Transverse colon (tissue), 4 donors: ENCODE measurements at regions not wholly inside any gene's neighbourhood (a gene's known extent, or its start where the extent isn't known, plus 50 kb on each side); places are given as distances from the start of the nearest gene placed in this dataset.

Source experiments
- CTCF ChIP-seq, 5 experiments: fragments of 200-600 bp in 3 of 5; fragments of 450-650 bp in 2 of 5; sonication (generic) in 3 of 5; IDR thresholded peaks; 1 replicate in 2 of 5; 2 replicates in 3 of 5; pipeline ENCODE4 v1.5.1; 2016 to 2017; ENCODE audit warnings: antibody characterized with exemption in 5 of 5, inconsistent platforms in 3 of 5, mild to moderate bottlenecking in 2 of 5, moderate library complexity in 1 of 5
- EP300 ChIP-seq: sonication (generic); formaldehyde crosslinking; IDR thresholded peaks from one replicate; pipeline ENCODE4 v1.6.1; 2017; ENCODE audit warnings: antibody characterized with exemption, low read depth
- POLR2A ChIP-seq: fragments of 450-650 bp; IDR thresholded peaks from one replicate; pipeline ENCODE4 v1.6.1; 2016; ENCODE audit warnings: antibody characterized with exemption, mild to moderate bottlenecking, moderate library complexity
- POLR2AphosphoS5 ChIP-seq, 3 donors: sonication (generic); formaldehyde crosslinking; IDR thresholded peaks; one replicate each; pipeline ENCODE4 v1.6.1; 2016; ENCODE audit warnings: antibody characterized with exemption in 3 of 3

- TF ChIP-seq EP300 (no peak), POLR2AphosphoS5 (IDR thresholded peaks at IDR 0.05) (peak in 2 of 3 donors; percentile 43 to 81), POLR2A (no peak), CTCF (IDR thresholded peaks at IDR 0.05) (no peak)
Observed at GRCh38 chr13:73307481-73307880, 248.7 kb downstream of the KLF5 start.
